ENCODE measurements at regions not wholly inside any gene's neighbourhood (a gene's known extent, or its start where the extent isn't known, plus 50 kb on each side); places are given as distances from the start of the nearest gene placed in this dataset.

DNA sequence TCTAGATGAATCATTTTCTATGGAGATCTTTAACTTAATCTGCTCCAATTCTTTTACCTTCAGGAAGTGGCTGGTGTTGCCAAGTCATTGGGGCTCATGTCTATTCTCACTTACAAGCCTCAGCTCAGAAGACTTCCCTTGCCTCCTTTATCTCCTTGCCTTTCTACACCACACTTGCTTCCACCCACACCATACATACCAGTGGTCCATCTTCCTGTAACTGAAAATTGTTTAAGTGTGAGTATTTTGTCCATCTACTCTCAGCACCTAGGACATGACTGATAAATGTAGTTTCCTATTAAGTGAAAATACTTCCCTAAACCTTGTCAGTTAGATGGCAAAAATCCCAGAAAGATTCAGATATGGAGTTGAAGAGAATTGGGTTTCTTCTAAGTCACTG lies 199.7 kb upstream of the CPNE8 start:
- FAIRE-seq (no peak), DNase-seq (ENCODE audit: low read depth in 1 of 2, low spot score in 2 of 2) (no peak)
- CTCF ChIA-PET (ENCODE audit: partially characterized antibody): interaction anchor here (0.8 to 2.2 kb wide), 5 partner anchors 168 to 441 kb away, joined by 3 to 8 read pairs (median 6); no protein-coding TSS in a partner anchor
- no peak overlapping the region for H3K9ac ChIP-seq (replicated peaks in 1 of 4; ENCODE audit: extremely low read depth in 1 of 4, low read depth in 3 of 4, low read length in 3 of 4)
- no peaks in the 10 kb centered on the region for H3K27me3 ChIP-seq (replicated peaks in 1 of 4; ENCODE audit: control insufficient read depth in 3 of 4, extremely low read depth in 1 of 4, insufficient read depth in 3 of 4, low read length in 3 of 4)
- H2BK15ac ChIP-seq (ENCODE audit: low read length): no peak overlapping the region
- H2BK5ac ChIP-seq (ENCODE audit: low read depth, low read length): no peak overlapping the region
- no peak overlapping the region for H3K23ac ChIP-seq (ENCODE audit: insufficient read length)
- no peak overlapping the region for H2AK5ac ChIP-seq (ENCODE audit: low read depth, low read length)
- no peak overlapping the region for H2BK12ac ChIP-seq (ENCODE audit: low read depth, low read length)
- H4K8ac ChIP-seq (ENCODE audit: extremely low read depth, insufficient read depth, low read length): no peak overlapping the region
- no peaks in the 10 kb centered on the region for H3K79me2 ChIP-seq (ENCODE audit: control insufficient read depth in 1 of 2, insufficient read depth in 2 of 2, low read length in 2 of 2)
- H3K9me3 ChIP-seq (ENCODE audit: insufficient read depth in 2 of 2, low read depth in 1 of 2, low read length in 1 of 2): no peaks in the 10 kb centered on the region
- H3K36me3 ChIP-seq (ENCODE audit: control insufficient read depth in 2 of 4, insufficient read depth in 4 of 4, low read length in 3 of 4): no peaks in the 10 kb centered on the region
- H3K23me2 ChIP-seq (ENCODE audit: low read depth, low read length): no peaks in the 10 kb centered on the region
- no peak overlapping the region for H3K14ac ChIP-seq (ENCODE audit: insufficient read length)
- H3K56ac ChIP-seq (replicated peaks; ENCODE audit: insufficient read length, low read depth, low read length): no peak overlapping the region
- no peak overlapping the region for H3K4me2 ChIP-seq (ENCODE audit: insufficient read depth in 1 of 2, low read depth in 2 of 2, low read length in 2 of 2)
- no peak overlapping the region for H3K4me3 ChIP-seq (ENCODE audit: extremely low read depth in 1 of 4, insufficient read depth in 2 of 4, low read depth in 3 of 4, low read length in 4 of 4)
- no peak overlapping the region for H3K4ac ChIP-seq (replicated peaks; ENCODE audit: insufficient read length, low read depth, low read length)
- POLR2A ChIA-PET (ENCODE audit: partially characterized antibody): no interaction called here
- H4K20me1 ChIP-seq (replicated peaks in 1 of 2; ENCODE audit: control insufficient read depth in 1 of 2, insufficient read depth in 2 of 2, low read length in 2 of 2): no peaks in the 10 kb centered on the region
- TF ChIP-seq, protein P1, sequence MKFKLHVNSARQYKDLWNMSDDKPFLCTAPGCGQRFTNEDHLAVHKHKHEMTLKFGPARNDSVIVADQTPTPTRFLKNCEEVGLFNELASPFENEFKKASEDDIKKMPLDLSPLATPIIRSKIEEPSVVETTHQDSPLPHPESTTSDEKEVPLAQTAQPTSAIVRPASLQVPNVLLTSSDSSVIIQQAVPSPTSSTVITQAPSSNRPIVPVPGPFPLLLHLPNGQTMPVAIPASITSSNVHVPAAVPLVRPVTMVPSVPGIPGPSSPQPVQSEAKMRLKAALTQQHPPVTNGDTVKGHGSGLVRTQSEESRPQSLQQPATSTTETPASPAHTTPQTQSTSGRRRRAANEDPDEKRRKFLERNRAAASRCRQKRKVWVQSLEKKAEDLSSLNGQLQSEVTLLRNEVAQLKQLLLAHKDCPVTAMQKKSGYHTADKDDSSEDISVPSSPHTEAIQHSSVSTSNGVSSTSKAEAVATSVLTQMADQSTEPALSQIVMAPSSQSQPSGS (IDR thresholded peaks at IDR 0.05; ENCODE audit: low read length): no peak
- TF ChIP-seq EP300 (IDR thresholded peaks at IDR 0.05; ENCODE audit: borderline replicate concordance in 1 of 2, low read depth in 2 of 2, low read length in 2 of 2) (no peak), NRF1 (IDR thresholded peaks at IDR 0.05; ENCODE audit: low read depth, low read length) (no peak), SP4 (IDR thresholded peaks at IDR 0.05; ENCODE audit: low read length) (no peak), CEBPB (IDR thresholded peaks at IDR 0.05; ENCODE audit: low read depth, low read length) (no peak), HDAC6 (IDR thresholded peaks at IDR 0.05; ENCODE audit: low read depth, low read length) (no peak), SUZ12 (IDR thresholded peaks at IDR 0.05; ENCODE audit: low read length) (no peak), CHD2 (IDR thresholded peaks at IDR 0.05; ENCODE audit: low read length) (no peak)
- TF ChIP-seq, protein P2, sequence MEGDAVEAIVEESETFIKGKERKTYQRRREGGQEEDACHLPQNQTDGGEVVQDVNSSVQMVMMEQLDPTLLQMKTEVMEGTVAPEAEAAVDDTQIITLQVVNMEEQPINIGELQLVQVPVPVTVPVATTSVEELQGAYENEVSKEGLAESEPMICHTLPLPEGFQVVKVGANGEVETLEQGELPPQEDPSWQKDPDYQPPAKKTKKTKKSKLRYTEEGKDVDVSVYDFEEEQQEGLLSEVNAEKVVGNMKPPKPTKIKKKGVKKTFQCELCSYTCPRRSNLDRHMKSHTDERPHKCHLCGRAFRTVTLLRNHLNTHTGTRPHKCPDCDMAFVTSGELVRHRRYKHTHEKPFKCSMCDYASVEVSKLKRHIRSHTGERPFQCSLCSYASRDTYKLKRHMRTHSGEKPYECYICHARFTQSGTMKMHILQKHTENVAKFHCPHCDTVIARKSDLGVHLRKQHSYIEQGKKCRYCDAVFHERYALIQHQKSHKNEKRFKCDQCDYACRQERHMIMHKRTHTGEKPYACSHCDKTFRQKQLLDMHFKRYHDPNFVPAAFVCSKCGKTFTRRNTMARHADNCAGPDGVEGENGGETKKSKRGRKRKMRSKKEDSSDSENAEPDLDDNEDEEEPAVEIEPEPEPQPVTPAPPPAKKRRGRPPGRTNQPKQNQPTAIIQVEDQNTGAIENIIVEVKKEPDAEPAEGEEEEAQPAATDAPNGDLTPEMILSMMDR (IDR thresholded peaks at IDR 0.05; ENCODE audit: control extremely low read depth in 1 of 3, insufficient read depth in 1 of 3, low read depth in 1 of 3, low read length in 3 of 3): no peak
- TF ChIP-seq, protein P3, sequence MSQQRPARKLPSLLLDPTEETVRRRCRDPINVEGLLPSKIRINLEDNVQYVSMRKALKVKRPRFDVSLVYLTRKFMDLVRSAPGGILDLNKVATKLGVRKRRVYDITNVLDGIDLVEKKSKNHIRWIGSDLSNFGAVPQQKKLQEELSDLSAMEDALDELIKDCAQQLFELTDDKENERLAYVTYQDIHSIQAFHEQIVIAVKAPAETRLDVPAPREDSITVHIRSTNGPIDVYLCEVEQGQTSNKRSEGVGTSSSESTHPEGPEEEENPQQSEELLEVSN (IDR thresholded peaks at IDR 0.05): no peak
- no peak overlapping the region for H3K18ac ChIP-seq (ENCODE audit: extremely low read depth, low read length)
- no peaks in the 10 kb centered on the region for H3K79me1 ChIP-seq (ENCODE audit: low read depth, low read length)
- H3K27ac ChIP-seq (ENCODE audit: low read depth, low read length): no peak overlapping the region
- no peak overlapping the region for H4K5ac ChIP-seq (ENCODE audit: insufficient read length, low read depth, low read length)
- no peak overlapping the region for H4K91ac ChIP-seq (replicated peaks; ENCODE audit: insufficient read length, low read length)
- H2BK120ac ChIP-seq (replicated peaks; ENCODE audit: low read depth, low read length): no peak overlapping the region
- no peak overlapping the region for H2BK20ac ChIP-seq (ENCODE audit: low read length)
- H3K4me1 ChIP-seq (replicated peaks in 1 of 4; ENCODE audit: control insufficient read depth in 3 of 4, insufficient read depth in 4 of 4, low read length in 3 of 4): no peaks in the 10 kb centered on the region; a peak in 1 of 7 replicates
- no peak overlapping the region for H2AFZ ChIP-seq (ENCODE audit: low read length)
